Omental fat pad (tissue), 3 donors: ENCODE measurements at regions not wholly inside any gene's neighbourhood (a gene's known extent, or its start where the extent isn't known, plus 50 kb on each side); places are given as distances from the start of the nearest gene placed in this dataset.

Experiments used
- ATAC-seq: fragments of 150-250 bp; one replicate; pipeline ENCODE4 v1.9.1; 2016; ENCODE audit warnings: mild to moderate bottlenecking, moderate library complexity; ENCODE audit not compliant: low FRiP score
- DNase-seq: peaks from one replicate; pipeline ENCODE4 v3.0.0-alpha.2; 2019; ENCODE audit warnings: low spot score
- TF ChIP-seq, protein P1 (sequence below), 3 donors: fragments of 450-650 bp; IDR thresholded peaks; one replicate each; pipeline ENCODE4 v1.5.1; 2016 to 2017; ENCODE audit warnings: antibody characterized with exemption in 3 of 3, mild to moderate bottlenecking in 3 of 3, moderate library complexity in 2 of 3

DNA sequence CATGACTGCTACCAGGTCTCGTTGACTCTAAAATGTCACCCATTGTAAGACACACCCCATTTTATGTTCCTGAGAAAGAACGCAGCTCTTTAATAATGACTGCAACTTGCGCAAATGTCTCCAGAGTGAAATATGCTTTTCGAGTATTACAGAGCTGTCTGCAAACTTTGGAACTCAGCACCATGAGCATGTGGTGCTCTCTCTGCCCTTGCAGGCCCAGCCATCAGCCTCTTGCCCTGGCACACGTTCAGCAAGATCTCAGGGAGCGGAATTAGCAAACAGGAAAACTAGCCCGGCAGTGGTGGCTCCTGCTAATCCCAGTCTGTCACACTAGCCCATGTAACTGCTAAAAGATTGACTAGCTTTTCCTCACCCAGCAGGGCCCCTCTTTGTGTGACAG lies 114.5 kb upstream of the SLC1A3 start:
- ATAC-seq (no peak), DNase-seq (no peak)
- TF ChIP-seq, protein P1, sequence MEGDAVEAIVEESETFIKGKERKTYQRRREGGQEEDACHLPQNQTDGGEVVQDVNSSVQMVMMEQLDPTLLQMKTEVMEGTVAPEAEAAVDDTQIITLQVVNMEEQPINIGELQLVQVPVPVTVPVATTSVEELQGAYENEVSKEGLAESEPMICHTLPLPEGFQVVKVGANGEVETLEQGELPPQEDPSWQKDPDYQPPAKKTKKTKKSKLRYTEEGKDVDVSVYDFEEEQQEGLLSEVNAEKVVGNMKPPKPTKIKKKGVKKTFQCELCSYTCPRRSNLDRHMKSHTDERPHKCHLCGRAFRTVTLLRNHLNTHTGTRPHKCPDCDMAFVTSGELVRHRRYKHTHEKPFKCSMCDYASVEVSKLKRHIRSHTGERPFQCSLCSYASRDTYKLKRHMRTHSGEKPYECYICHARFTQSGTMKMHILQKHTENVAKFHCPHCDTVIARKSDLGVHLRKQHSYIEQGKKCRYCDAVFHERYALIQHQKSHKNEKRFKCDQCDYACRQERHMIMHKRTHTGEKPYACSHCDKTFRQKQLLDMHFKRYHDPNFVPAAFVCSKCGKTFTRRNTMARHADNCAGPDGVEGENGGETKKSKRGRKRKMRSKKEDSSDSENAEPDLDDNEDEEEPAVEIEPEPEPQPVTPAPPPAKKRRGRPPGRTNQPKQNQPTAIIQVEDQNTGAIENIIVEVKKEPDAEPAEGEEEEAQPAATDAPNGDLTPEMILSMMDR (IDR thresholded peaks at IDR 0.05): no peak

DNA sequence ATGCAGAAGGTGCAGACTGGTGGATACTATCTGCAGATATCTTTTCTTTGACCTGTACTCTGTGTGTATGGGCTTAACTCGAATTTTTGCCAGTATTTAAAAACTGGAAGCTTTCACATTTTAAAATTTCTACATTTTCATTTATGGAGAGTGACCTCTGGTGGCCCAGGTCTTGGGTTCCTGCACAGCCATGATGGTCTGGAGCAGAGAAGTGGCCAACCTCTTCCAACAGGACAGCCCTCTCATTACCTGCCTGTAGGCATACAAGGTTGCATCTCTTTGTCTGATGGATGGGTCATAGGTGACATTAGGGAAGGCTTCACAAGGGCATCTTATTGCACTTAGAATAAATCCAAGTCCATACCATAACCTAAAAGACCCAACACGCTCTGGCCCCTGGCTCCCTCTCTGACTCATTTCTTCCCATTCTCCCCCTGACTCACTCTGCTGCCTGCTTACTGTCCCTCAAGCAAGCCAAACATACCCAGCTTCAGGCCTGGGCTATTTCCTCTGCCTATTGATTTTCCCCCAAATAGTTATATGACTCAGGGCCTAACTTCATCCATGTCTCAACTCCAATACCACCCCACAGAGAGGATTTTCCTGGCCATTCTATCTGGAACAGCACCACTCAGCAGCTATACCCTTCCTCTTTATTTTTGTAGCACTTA lies 113.3 kb upstream of the SLC1A3 start:
- DNase-seq: no peak
- TF ChIP-seq, protein P1 (IDR thresholded peaks at IDR 0.05): no peak
- ATAC-seq: no peak

DNA sequence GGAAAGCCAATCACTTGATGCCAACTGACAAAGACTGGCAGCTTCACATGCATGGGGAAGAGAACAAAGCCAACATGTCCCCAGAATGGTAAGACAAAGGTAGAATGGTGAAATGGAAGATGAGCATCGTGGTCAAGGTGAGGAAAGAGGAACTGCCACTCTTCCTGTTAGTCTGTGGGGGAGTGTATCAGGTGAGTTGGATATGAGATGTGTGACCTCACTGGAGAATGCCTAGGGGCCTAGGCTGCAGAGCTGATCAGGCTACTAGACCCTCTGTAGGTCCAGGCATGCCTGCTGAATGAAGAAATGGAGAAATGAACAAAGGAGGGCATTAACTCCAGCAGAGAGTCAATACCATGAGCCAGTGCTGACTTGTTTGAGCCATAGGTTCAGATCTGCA lies 112.4 kb upstream of the SLC1A3 start:
- DNase-seq (no peak), ATAC-seq (no peak)
- TF ChIP-seq, protein P1 (IDR thresholded peaks at IDR 0.05): no peak

DNA sequence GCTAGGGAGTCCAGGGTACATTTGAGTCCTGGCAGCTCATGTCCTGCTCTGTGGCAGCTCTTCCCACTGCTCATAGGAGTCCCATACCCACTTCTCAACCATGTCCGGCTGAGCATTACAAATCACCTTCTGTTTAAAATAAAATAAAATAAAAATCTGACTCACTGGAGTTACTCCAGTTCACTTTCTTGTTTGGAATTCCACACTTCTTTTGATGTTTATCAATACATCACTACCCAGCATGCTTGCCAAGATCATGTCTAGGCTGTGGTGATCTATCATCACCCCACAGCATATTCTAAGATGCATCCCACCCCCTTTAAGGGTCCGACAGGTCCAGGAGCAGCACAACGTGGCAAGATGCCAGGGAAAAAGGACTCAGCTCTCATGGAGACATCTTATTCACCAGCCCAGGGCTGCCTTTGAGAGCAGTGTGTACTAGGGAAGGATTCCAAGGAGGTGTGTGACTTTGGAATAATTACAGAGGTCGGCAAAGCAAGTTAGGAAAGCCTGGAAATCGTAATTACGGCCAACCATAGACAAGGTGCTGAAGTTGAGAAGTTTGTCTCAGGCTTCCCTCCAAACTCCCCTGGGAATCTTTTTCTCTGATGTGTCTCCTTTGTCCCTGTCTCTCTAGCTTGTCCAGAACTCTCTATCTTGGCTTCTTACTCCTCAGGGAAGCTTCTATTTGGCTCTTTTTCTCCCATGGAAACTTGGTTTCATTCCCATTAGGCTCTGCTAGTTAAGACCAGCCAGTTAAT lies 111.4 kb upstream of the SLC1A3 start:
- TF ChIP-seq, protein P1 (IDR thresholded peaks at IDR 0.05): no peak
- ATAC-seq: peak; percentile 67
- no peak for DNase-seq

DNA sequence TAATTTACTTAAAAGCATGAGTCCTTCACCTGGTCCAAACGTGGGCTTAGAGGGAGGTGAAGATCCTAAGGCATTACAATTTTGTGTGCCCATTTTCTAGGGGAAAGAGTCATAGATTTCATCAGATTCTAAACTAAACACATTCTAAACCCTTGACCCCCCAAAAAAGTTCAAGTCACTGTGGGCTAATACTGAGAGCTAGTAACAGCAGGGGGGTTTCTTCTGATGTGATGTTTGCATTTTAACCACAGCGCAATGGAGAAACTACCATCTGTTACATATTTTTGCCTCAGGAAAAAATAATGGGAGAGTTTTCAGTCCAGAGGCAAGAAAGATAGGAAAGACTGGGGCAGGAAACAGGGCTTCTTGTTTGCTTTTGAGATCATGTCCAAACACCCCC lies 110.8 kb upstream of the SLC1A3 start:
- ATAC-seq: no peak
- TF ChIP-seq, protein P1 (IDR thresholded peaks at IDR 0.05): no peak
- no peak for DNase-seq

DNA sequence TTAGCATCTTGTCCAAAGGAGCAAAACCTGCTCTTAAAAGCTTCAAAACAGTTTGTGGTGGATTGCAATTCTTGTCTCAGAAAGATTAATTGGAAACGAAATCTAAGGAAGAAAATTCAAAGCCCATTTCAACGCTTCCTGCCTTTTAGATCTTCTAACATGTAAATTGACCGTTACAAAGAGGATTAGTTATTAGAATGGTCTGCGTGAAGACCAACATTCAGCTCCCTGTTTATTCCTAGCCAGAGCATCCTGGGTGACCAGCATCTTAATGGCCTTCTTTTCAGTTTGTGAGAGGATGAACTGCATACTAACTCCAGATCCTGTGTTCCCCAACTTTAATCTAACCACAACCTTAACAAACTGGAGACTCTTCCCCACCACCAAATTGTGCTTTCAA lies 109.9 kb upstream of the SLC1A3 start:
- ATAC-seq (no peak), DNase-seq (no peak)
- TF ChIP-seq, protein P1 (IDR thresholded peaks at IDR 0.05): no peak

DNA sequence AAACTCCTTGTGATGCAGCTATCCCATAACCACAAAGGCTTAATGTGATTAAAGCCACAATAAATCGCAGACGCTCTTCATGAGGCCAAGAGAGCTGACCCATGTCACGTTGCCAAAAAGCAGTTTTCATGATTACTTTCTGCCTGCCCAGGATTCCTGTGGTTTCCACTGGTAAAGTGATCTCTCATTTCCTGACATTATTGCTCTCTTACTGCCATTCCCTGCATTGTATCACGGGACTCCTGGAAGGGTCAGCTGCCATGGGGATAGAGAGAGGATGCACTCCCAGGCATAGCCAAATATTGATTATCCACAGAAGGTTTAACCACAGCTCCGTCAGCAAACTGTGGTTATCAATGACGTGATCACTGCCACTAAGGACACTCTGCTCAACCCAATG lies 103.8 kb upstream of the SLC1A3 start:
- no peak for ATAC-seq
- no peak for DNase-seq

More for the DNA sequence above, 103.8 kb upstream of the SLC1A3 start:
- TF ChIP-seq, protein P1 (IDR thresholded peaks at IDR 0.05): no peak
